GM18858 (cell line): ENCODE measurements at regions not wholly inside any gene's neighbourhood (a gene's known extent, or its start where the extent isn't known, plus 50 kb on each side); places are given as distances from the start of the nearest gene placed in this dataset.

Experiments used
- ATAC-seq: cut with Tn5 transposase; IDR thresholded peaks from one replicate; pipeline ENCODE4 v1.9.1; 2021; ENCODE audit not compliant: unreplicated experiment

GRCh38 chr14:101116486-101117130, 213.1 kb upstream of the RTL1 start:
- ATAC-seq: no peak

DNA sequence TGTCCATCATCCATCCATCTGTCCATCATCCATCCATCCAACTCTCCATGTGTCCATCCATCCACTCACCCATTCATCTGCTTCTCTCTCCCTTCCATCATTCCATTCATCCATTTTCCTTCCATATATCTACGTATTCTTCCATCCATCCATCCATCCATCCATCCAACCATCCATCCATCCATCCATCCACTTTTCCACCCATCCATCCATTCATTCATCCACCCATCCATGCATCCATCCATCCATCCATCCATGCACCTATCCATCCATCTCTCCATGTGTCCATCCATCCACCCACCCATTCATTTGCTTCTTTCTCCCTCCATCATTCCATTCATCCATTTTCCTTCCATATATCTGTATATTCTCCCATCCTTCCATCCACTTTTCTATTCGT, 214.0 kb upstream of the RTL1 start:
- ATAC-seq: no peak

DNA sequence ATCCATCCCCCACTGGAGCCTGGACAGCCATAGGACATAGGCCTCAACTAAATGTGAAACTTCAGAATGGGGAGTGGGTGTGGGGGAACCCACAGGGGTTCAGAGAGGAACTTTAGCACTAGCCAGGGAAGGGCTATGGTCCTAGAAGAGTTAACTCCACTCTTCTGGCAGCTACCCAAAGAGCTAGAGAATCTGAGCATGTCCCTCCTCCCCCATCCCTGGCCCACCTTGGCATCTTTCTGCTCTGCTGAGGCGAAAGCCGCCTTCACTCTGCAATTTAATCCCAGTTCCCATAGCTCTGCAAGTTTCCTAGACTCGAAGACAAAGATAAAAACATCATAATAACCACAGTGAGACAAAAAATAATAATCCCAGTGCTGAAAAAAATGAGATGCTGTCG, 214.7 kb upstream of the RTL1 start:
- ATAC-seq: no peak

GRCh38 chr14:101118746-101119591, 215.4 kb upstream of the RTL1 start:
- no peak for ATAC-seq

GRCh38 chr14:101119830-101120571, 216.5 kb upstream of the RTL1 start:
- no peak for ATAC-seq

GRCh38 chr14:101120641-101121507, 217.4 kb upstream of the RTL1 start:
- no peak for ATAC-seq

GRCh38 chr14:101121508-101122139, 218.1 kb upstream of the RTL1 start:
- no peak for ATAC-seq

- no peak for ATAC-seq
Measured at GRCh38 chr14:101122237-101123141, 219.0 kb upstream of the RTL1 start.

GRCh38 chr14:101123618-101124510, 220.3 kb upstream of the RTL1 start:
- no peak for ATAC-seq

DNA sequence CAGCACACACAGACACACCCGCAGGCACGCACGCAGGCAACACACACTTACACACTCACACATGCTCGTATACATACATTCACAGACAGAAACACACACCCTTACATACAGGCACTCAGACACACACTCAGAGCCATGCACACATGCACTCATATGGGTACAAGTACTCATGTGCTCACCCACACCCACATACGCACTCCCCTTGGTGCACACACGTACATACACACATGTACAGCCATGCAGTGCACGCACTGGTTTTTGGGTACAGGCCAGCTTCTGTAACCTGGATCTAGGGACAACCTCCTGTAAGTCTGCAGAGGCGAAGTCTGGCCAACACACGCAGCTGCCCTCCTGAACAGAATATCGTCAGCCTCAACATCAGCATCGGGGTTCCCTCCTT, 221.3 kb upstream of the RTL1 start:
- no peak for ATAC-seq

DNA sequence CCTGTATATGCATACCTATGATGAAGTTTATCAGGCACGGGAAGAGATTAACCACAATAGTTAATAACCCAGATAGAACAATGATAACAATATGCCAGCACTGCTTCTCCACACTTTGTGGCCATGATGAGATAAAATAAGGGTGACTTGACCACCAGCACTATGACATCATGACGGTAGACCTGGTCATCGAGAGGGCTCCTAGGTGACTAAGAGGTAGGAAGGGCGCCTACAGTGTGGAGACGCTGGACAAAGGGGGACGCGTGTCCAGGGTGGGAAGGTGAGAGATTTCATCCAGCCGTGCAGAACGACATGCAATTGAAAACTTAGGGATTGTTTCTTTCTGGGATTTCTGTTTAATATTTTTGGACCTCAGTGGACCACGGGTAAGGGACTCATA, 221.8 kb upstream of the RTL1 start:
- ATAC-seq: no peak

DNA sequence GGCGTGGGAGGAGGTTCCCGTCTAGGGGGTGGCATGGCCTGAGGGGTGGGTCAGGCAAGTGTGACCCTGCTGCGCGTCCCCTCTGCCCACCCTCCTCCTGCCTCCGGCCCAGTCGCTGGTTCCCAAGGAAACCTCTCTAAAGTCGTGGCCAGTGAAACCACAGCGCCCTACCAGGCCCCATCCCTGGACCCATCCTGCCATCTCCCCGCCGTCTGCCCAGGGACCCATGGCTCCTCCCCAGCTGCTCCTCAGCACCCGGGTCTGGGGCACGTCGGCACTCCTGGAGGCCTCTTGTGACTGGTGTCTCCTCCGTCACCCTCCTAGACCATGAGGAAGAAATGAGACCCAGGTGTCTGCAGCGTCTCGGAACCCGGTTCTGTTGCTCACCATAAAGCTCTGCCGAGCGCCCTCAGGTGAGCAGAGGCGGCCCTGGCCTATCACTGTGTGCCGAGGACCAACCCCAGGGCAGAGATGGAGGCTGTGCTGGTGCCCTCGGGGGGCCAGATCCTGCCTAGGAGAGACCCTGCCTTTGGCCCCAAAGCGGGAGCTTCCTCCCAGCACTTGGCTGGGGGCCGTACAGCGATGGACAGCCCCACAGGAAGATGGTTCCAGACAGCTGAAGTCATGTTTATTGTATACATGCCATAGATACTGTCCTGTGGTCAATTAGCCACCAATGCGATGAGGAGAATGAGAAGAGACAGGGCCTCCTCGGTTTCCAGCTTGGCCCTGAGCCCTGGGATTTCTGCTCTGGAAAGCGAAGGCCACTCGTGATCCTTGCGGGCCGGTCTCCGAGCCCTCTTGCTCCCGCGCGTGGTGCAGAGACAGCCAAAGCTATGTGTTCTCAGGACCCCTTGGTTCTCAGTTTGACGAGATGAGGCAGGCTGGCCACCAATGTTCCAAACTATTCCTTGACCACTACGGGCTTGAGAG, 222.5 kb upstream of the RTL1 start:
- ATAC-seq: no peak

DNA sequence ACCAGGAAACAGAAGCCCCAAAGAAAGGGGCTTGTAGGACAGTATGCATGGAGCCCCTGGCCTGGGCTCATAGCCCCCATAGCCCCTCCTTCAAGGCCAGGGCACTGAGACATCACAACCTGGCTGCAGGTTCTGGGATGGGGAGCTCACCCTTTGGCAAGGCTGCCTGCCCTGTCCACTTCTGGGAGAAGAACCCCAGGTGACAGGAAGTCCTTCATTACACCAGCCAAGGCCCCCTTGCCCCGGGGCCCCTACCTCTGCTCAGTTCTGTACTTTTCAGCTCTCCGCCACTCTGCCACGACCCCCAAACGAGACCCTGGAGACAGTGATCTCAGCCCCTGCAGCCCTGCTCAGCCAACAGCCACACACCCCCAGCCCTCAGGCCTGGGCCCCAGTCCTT, 223.2 kb upstream of the RTL1 start:
- ATAC-seq: no peak

- no peak for ATAC-seq
Measured at GRCh38 chr14:101127224-101127623, 223.7 kb upstream of the RTL1 start.

- no peak for ATAC-seq
Measured at GRCh38 chr14:101128478-101129321, 225.2 kb upstream of the RTL1 start.

DNA sequence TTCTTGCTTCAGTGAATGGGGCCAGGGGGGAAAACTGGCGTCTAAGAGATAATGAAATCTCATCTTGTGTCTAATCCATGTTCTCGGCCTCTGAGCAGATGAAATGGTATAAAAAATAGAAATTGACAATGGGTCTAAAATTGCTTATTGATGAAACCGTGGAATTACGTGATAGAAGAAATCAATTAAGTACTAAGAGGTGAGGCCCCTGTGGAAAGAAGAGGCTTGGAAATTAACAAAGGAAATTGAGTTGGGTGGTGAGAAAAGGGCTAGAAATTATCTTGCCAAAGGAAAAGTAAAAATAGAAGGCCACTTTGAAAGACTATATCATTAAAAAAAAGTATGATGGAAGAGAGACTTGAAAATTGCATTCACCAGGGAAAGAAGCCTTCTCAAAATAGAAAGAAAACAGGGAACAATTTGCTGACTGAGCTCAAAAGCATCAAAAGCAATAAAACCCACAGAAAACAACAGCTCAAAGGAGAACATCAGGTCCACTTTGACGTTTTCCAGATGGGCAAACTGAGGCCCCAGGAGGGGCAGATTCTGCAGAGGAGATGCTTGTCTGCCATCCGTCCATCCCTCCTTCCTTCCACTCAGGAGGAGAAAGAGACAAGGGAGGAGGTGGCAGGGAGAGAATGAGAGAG, 226.1 kb upstream of the RTL1 start:
- no peak for ATAC-seq
